T-helper 17 cell (primary cell): ENCODE measurements at regions not wholly inside any gene's neighbourhood (a gene's known extent, or its start where the extent isn't known, plus 50 kb on each side); places are given as distances from the start of the nearest gene placed in this dataset.
"Not testable (repeated sequence)": the region's sequence is repeated elsewhere in the genome, so short reads cannot be mapped to it uniquely, and the experiment has no call there.

ENCODE experiments used
- ATAC-seq: fragments of 150-1000 bp; cut with Tn5 transposase; 2 replicates; pipeline ENCODE4 v1.10.0; 2021; ENCODE audit warnings: mild to moderate bottlenecking, moderate library complexity
- DNase-seq, 3 donors: peaks; one replicate each; pipeline versions ENCODE4 v3.0.0 to v3.0.0-alpha.2; 2020 to 2021
- H3K9me3 ChIP-seq: one replicate; pipeline ENCODE4 v1.7.0; 2013; ENCODE audit warnings: low read length, mild to moderate bottlenecking; ENCODE audit not compliant: control insufficient read depth, poor library complexity, severe bottlenecking
- H3K27ac Mint-ChIP-seq: one replicate; pipeline ENCODE4 v1.8.0; 2022; ENCODE audit warnings: mild to moderate bottlenecking, moderate library complexity, mixed read lengths
- H3K27me3 Mint-ChIP-seq: one replicate; pipeline ENCODE4 v1.8.0; 2022; ENCODE audit warnings: mixed read lengths
- H3K36me3 Mint-ChIP-seq: one replicate; pipeline ENCODE4 v1.8.0; 2022; ENCODE audit warnings: low read depth, mixed read lengths
- H3K4me1 Mint-ChIP-seq: one replicate; pipeline ENCODE4 v1.8.0; 2022; ENCODE audit warnings: mild to moderate bottlenecking, mixed read lengths
- H3K4me3 Mint-ChIP-seq: one replicate; pipeline ENCODE4 v1.8.0; 2022; ENCODE audit warnings: mild to moderate bottlenecking, moderate library complexity, mixed read lengths

DNA sequence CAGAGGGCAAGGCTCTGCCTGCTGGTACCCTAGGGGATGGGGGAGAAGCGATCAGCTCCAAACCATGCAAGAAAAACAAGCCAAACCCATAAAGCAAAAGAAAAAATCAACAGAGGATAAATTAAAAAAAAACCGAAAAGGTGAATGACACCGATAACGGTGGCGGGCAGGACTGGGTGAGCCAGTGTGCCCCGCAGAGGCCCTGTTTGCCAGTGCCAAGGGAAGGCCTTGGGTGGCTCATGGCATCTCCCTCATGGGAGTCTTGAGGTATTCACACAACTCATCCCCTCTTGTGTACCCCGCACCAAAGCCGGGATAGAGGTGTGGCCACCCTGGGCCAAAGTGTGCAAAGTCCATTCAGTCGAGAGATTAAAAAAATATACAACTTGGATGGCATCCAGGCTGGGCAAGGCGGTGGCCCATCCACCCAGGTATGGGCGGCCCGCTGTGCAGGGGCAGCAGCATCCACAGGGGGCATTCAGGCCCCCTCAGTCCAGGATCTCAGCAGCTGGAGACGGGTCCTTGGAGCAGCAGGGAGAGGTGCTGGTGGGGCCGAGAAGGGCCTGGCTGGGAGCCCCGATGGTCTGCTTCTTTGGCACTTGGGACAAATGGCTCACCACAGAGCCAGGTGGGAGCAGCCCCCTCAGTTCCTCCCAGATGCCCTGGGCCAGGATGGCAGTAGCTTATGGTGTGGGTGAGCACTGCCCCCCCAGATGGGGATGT lies 80.8 kb downstream of the KCNJ18 start:
- not testable (repeated sequence) for DNase-seq, H3K27me3 Mint-ChIP-seq, H3K27ac Mint-ChIP-seq, ATAC-seq, H3K4me3 Mint-ChIP-seq, H3K9me3 ChIP-seq, H3K4me1 Mint-ChIP-seq, H3K36me3 Mint-ChIP-seq

DNA sequence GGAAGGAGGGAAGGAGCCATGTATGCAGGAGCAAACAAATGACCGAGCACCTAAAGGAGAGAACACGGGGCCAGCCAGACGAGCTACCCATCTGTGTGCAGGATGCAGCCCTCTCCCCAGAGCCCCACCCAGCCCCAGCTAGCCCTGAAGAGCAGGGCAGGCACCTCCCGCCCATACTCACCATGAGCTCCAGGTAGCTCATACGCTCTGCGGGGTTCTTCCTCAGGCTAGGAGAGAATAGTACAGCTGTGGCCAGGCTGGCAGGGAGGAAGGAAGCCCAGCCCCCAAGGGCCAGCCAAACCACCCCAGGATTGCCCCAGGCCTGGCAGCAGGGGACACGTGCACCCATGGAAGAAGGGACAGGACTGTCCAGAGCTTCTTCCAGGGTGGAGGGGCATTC lies 81.9 kb downstream of the KCNJ18 start:
- Mint-ChIP-seq H3K4me1 (no peaks in the 10 kb centered on the region), H3K27ac (no peak overlapping the region), H3K27me3 (no peaks in the 10 kb centered on the region), H3K4me3 (no peak overlapping the region), H3K36me3 (no peaks in the 10 kb centered on the region)
- DNase-seq (no peak), ATAC-seq (no peak)
- H3K9me3 ChIP-seq: no peaks in the 10 kb centered on the region

DNA sequence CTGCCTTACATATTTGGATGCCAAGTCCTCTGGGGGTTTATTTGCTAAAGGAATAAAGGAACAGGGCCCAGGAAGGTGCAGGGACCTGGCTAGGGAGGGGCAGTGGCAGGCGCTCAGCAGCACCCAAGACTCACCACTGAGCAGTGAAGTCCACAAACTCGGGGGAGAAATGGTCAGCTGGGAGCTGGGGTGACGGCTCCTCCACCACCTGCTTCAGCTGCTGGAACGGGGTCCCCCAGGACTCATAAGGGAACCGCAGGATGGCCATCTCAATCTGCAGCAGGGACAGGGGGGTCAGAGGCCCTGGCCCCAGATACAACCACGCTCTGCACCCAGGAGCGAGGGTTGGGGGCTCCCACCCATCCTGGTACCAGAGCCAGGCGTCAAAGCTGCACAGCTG lies 83.2 kb downstream of the KCNJ18 start:
- H3K27ac Mint-ChIP-seq, H3K36me3 Mint-ChIP-seq, ATAC-seq, H3K4me1 Mint-ChIP-seq, H3K4me3 Mint-ChIP-seq, DNase-seq, H3K27me3 Mint-ChIP-seq, H3K9me3 ChIP-seq: not testable (repeated sequence)

DNA sequence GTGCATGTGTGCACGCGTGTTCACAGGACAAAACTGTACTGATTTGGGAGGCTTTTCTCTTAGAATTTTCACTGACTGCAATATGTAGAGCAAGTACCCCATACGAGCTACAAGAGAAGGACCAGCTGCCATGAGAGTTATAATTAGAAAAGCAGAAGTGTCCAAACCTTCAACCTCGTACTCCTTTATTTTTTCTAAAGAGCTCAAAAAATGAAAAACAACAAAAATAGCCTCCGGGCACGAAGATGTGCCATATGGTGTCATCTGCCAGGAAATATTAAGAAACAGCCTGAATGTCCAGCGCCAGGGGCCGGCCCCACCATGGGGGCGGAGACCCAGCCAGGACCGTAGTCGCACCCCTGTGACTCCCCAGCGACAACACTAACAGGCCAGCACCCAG lies 84.6 kb downstream of the KCNJ18 start:
- not testable (repeated sequence) for ATAC-seq, H3K27me3 Mint-ChIP-seq, H3K4me3 Mint-ChIP-seq

DNA sequence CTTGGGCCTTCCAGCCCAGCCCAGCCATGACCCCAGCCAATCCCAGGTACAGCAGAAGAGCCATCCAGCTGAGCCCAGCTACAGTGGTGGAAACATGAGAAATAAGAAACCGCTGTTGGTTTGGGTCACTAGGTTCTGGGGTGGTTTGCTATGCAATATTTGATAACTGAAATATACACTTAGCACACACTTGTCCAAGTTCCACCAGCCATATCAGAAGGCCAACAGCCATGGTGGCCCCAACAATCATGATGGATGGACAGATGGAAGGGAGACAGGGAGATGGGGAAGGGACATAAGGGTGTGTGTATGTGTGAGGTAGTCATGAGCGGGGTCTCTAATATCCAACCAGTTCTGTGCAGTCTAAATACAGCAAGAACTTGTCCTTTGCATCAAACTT lies 86.5 kb downstream of the KCNJ18 start:
- H3K9me3 ChIP-seq, H3K27ac Mint-ChIP-seq, H3K36me3 Mint-ChIP-seq, H3K27me3 Mint-ChIP-seq, ATAC-seq, DNase-seq, H3K4me3 Mint-ChIP-seq, H3K4me1 Mint-ChIP-seq: not testable (repeated sequence)

More for the DNA sequence above, 84.6 kb downstream of the KCNJ18 start:
- H3K9me3 ChIP-seq, H3K4me1 Mint-ChIP-seq, H3K27ac Mint-ChIP-seq, H3K36me3 Mint-ChIP-seq, DNase-seq: not testable (repeated sequence)

DNA sequence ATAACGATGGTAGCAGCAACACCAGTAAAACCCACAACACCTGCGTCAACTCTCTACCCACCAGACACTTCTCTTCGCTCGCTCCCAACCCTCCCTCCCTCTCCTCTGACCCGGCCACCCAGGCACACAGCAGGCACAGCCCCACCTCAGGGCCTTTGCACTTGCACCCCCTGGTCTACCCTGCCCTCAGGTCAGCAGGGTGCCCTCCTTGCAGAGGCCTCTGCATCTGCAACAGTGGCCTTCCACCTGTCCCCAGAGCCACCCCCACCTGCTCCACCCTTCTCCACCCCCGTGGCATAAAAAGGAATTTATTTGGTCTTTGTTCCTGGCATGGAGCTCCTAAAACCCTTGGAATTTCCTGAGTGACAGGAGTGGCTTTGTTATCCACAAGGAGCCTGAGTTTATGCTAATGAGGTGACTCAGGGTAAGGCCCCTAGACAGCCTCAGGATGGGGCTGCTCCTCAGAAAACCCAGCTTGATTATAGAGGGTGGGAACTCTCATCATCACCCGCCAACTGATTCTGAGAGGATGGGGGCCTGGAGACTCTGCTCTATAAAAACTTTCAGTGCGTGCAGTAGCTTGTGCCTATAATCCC lies 88.1 kb downstream of the KCNJ18 start:
- not testable (repeated sequence) for ATAC-seq, DNase-seq, H3K4me3 Mint-ChIP-seq, H3K9me3 ChIP-seq, H3K36me3 Mint-ChIP-seq, H3K27me3 Mint-ChIP-seq, H3K4me1 Mint-ChIP-seq, H3K27ac Mint-ChIP-seq

DNA sequence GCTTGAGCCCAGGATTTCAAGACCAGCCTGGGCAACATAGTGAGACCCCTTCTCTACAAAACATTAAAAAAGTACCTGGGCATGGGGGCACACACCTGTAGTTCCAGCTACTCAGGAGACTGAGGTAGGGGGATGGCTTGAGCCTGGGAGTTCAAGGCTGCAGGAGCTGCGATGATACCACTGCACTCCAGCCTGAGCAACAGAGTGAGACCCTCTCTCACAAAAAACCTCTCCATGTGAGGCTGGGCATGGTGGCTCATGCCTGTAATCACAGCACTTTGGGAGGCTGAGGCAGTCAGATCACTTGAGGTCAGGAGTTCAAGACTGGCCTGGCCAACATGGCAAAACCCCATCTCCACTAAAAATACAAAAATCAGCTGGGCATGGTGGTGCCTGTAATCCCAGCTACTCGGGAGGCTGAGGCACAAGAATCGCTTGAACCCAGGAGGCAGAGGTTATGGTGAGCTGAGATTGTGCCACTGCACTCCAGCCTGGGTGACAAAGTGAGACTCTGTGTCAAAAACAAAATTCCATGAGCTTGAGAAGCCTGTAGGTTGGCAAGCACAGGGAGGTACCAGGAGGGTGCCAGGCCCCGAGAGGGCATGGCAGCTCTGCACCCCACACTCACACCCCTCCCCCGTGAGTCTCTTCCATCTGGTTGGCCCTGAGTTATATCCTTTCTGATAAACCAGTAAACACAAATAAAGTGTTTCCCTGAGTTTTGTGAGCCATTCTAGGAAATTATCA lies 88.8 kb downstream of the KCNJ18 start:
- H3K36me3 Mint-ChIP-seq, H3K4me1 Mint-ChIP-seq, H3K9me3 ChIP-seq, ATAC-seq, H3K4me3 Mint-ChIP-seq, H3K27me3 Mint-ChIP-seq, H3K27ac Mint-ChIP-seq, DNase-seq: not testable (repeated sequence)

DNA sequence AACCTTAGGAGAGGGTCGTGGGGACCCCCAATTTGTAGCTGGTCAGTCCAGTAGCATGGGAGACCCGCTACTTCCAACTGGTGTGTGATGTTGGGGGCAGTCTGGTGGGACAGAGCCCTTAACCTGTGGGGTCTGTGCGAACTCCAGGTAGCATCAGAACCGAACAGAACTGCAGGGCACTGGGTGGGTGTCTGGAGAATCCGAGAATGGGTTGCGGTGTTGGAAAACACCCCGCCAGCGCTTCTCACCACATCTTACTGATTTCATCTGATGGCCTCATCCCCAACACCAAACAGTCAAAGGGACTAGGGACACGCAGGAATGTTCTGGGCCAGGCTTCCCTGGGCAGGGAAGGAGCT lies 89.3 kb downstream of the KCNJ18 start:
- not testable (repeated sequence) for H3K4me3 Mint-ChIP-seq, ATAC-seq, DNase-seq, H3K27me3 Mint-ChIP-seq, H3K36me3 Mint-ChIP-seq, H3K4me1 Mint-ChIP-seq, H3K27ac Mint-ChIP-seq, H3K9me3 ChIP-seq

DNA sequence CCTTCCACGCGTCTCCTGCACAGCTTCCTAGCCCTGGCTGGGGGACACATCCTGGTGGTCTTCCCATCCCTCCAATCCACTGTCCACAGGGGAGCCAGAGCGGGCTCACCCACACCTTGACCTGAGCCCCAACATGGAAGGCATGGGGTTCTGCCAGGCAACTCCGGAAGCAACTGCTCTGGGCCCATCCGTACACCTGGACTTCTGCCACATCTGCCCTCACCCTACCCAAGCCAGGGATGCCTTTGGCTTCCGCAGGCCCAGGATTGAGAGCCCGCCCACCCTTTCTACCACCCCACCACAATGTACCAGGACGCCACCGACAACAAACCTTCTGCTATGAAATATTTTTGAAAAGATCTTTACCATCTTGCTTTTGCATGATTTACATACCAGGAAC lies 89.8 kb downstream of the KCNJ18 start:
- H3K9me3 ChIP-seq, H3K4me3 Mint-ChIP-seq, H3K36me3 Mint-ChIP-seq, H3K4me1 Mint-ChIP-seq, DNase-seq, H3K27me3 Mint-ChIP-seq, H3K27ac Mint-ChIP-seq, ATAC-seq: not testable (repeated sequence)

DNA sequence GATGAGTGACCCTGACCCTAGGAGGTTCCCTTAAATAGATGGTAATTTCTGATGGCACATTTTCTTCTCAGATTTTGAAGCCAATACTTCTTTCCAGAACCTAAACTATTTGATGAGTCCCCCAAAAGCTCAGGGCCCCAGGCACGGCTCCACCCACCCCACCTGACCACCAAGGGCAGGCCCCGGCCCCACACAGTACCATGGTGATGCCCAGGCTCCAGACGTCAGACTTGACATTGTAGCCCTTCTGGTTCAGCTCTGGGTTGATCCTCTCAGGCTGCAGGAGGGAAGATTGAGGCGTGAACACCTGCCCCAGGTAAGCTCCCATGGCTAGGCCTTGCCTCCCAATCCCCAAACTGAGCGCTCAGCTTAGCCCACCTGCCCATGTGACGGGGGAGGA lies 90.3 kb downstream of the KCNJ18 start:
- not testable (repeated sequence) for H3K27ac Mint-ChIP-seq, H3K9me3 ChIP-seq, ATAC-seq, H3K36me3 Mint-ChIP-seq, DNase-seq, H3K27me3 Mint-ChIP-seq, H3K4me1 Mint-ChIP-seq, H3K4me3 Mint-ChIP-seq

DNA sequence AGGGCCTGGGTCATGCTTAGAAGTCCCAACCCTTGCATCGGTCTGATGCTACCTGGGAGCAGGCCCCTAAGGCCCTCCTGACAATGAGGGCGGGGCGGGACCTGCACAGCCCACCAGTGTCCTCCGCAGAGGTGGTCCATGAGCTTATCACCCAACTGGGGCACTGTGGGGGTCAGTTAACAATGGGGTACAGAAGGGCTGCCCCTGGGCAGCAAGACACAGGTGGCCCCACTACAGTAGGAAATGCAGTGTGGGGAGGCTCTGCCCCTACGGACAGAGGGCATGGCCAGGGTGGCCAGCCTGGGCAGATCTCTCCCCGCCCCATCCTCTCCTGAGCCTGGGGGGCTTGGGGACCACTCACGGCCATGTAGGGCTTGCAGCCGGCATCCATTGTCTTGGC lies 90.7 kb downstream of the KCNJ18 start:
- H3K4me1 Mint-ChIP-seq, H3K27me3 Mint-ChIP-seq, H3K36me3 Mint-ChIP-seq, H3K9me3 ChIP-seq, ATAC-seq, H3K4me3 Mint-ChIP-seq, H3K27ac Mint-ChIP-seq, DNase-seq: not testable (repeated sequence)

DNA sequence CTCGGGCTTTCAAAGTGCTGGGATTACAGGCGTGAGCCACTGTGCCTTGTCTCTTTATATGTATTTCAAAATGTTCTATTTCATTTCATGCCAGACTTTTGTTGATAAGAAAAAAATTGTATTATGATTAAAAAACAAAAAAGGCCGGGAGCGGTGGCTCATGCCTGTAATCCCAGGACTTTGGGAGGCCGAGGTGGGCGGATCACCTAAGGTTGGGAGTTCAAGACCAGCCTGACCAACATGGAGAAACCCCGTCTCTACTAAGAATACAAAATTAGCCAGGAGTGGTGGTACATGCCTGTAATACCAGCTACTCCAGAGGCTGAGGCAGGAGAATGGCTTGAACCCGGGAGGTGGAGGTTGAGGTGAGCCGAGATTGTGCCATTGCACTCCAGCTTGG lies 121.9 kb downstream of the KCNJ18 start:
- DNase-seq, H3K4me3 Mint-ChIP-seq, ATAC-seq, H3K27ac Mint-ChIP-seq, H3K9me3 ChIP-seq, H3K36me3 Mint-ChIP-seq, H3K4me1 Mint-ChIP-seq, H3K27me3 Mint-ChIP-seq: not testable (repeated sequence)

DNA sequence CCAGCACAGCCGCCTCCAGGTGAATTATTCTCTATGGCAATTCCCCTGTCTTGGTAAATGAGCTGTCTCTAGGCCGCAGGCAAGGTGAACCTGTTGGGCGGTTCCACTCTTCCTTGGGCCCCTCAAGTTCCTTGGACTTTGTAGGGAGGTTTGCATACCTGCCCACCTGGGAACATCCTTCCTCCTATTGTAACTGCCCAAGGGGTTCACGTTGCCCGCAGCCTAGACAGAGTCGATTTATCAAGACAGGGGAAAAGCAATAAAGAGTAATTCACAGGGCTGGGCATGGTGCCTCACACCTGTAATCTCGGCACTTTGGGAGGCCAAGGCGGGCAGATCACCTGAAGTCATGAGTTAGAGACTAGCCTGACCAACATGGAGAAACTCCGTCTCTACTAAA lies 122.5 kb downstream of the KCNJ18 start:
- no peak for ATAC-seq
- H3K36me3 Mint-ChIP-seq: no peaks in the 10 kb centered on the region
- H3K4me1 Mint-ChIP-seq: no peaks in the 10 kb centered on the region
- no peak for DNase-seq
- H3K27ac Mint-ChIP-seq: no peak overlapping the region
- H3K9me3 ChIP-seq: peaks cover 4% of the 10 kb centered on the region
- H3K27me3 Mint-ChIP-seq: no peaks in the 10 kb centered on the region
- H3K4me3 Mint-ChIP-seq: no peak overlapping the region
